A549 (cell line): ENCODE measurements at regions not wholly inside any gene's neighbourhood (a gene's known extent, or its start where the extent isn't known, plus 50 kb on each side); places are given as distances from the start of the nearest gene placed in this dataset.

Source experiments
- CEBPB ChIP-seq, 2 experiments: fragments of >200 bp in 1 of 2; sonication (Bioruptor Twin) in 1 of 2; formaldehyde crosslinking in 1 of 2; IDR thresholded peaks; 2 replicates each; pipeline ENCODE4 v1.6.1; 2012 to 2016
- ESRRA ChIP-seq: fragments of 150-350 bp; IDR thresholded peaks from 2 replicates; pipeline ENCODE4 v1.6.1; 2014; ENCODE audit warnings: mild to moderate bottlenecking, low read length, borderline replicate concordance
- FOSL2 ChIP-seq, 2 experiments: fragments of 450-650 bp in 1 of 2; fragments of >200 bp in 1 of 2; sonication (Bioruptor Twin) in 1 of 2; formaldehyde crosslinking; IDR thresholded peaks; 2 replicates each; pipeline versions ENCODE4 v1.5.0 to v1.6.1; 2016 to 2020; ENCODE audit warnings: mild to moderate bottlenecking in 1 of 2, moderate library complexity in 1 of 2
- NPAS2 ChIP-seq: fragments of 250-450 bp; sonication (Bioruptor Pico); IDR thresholded peaks from 2 replicates; pipeline ENCODE4 v1.8.0; 2022; ENCODE audit warnings: mild to moderate bottlenecking, moderate library complexity, borderline replicate concordance
- POLR2AphosphoS2 ChIP-seq: conservative IDR thresholded peaks from 2 replicates; pipeline ENCODE4 v1.6.1; 2012; ENCODE audit warnings: low read length, improper control_type of control experiment, inconsistent platforms
- RFX5 ChIP-seq: fragments of 450-650 bp; IDR thresholded peaks from 2 replicates; pipeline ENCODE4 v1.7.1; 2014; ENCODE audit warnings: antibody characterized with exemption, mild to moderate bottlenecking, moderate library complexity
- SMC3 ChIP-seq: fragments of >200 bp; sonication (Bioruptor Twin); formaldehyde crosslinking; IDR thresholded peaks from 3 replicates; pipeline ENCODE4 v1.6.1; 2018; ENCODE audit warnings: inconsistent platforms
- TF ChIP-seq, protein P1 (sequence below): fragments of >200 bp; sonication (Bioruptor Twin); formaldehyde crosslinking; IDR thresholded peaks from 3 replicates; pipeline ENCODE4 v1.5.1; 2016
- TF ChIP-seq, protein P2 (sequence below): fragments of 250-450 bp; sonication (Bioruptor Pico); IDR thresholded peaks from 2 replicates; pipeline ENCODE4 v1.5.0; 2021; ENCODE audit warnings: mild to moderate bottlenecking, moderate library complexity, borderline replicate concordance
- TF ChIP-seq, protein P3 (sequence below): IDR thresholded peaks from 2 replicates; pipeline ENCODE4 v1.6.1; 2012
- TF ChIP-seq, protein P4 (sequence below): IDR thresholded peaks from 2 replicates; pipeline ENCODE4 v1.6.1; 2012

DNA sequence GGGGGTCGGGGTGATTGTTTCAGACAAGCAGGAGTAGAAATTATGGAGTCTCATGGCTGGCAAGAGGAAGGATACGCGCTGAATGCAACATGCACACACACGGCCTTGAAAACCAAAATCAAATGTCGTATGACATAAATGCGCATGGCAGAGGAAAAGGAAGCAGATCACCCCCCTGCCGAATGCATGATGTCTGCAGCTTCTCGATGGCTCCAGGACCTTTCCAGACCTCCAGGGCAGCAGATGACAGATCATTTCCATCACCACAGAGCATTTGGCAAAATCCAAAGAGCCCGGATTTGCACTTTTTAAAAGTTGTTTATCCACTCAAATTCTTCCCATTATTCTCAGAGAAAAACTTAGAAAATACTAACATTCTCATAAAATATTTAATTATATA, 211.7 kb downstream of the NHLRC3 start:
- no peak for TF ChIP-seq POLR2AphosphoS2
- TF ChIP-seq, protein P1, sequence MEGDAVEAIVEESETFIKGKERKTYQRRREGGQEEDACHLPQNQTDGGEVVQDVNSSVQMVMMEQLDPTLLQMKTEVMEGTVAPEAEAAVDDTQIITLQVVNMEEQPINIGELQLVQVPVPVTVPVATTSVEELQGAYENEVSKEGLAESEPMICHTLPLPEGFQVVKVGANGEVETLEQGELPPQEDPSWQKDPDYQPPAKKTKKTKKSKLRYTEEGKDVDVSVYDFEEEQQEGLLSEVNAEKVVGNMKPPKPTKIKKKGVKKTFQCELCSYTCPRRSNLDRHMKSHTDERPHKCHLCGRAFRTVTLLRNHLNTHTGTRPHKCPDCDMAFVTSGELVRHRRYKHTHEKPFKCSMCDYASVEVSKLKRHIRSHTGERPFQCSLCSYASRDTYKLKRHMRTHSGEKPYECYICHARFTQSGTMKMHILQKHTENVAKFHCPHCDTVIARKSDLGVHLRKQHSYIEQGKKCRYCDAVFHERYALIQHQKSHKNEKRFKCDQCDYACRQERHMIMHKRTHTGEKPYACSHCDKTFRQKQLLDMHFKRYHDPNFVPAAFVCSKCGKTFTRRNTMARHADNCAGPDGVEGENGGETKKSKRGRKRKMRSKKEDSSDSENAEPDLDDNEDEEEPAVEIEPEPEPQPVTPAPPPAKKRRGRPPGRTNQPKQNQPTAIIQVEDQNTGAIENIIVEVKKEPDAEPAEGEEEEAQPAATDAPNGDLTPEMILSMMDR = no peak
- TF ChIP-seq, protein P2, sequence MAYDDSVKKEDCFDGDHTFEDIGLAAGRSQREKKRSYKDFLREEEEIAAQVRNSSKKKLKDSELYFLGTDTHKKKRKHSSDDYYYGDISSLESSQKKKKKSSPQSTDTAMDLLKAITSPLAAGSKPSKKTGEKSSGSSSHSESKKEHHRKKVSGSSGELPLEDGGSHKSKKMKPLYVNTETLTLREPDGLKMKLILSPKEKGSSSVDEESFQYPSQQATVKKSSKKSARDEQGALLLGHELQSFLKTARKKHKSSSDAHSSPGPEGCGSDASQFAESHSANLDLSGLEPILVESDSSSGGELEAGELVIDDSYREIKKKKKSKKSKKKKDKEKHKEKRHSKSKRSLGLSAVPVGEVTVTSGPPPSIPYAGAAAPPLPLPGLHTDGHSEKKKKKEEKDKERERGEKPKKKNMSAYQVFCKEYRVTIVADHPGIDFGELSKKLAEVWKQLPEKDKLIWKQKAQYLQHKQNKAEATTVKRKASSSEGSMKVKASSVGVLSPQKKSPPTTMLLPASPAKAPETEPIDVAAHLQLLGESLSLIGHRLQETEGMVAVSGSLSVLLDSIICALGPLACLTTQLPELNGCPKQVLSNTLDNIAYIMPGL (CRISPR knock-in tag) = no peak
- TF ChIP-seq, protein P3, sequence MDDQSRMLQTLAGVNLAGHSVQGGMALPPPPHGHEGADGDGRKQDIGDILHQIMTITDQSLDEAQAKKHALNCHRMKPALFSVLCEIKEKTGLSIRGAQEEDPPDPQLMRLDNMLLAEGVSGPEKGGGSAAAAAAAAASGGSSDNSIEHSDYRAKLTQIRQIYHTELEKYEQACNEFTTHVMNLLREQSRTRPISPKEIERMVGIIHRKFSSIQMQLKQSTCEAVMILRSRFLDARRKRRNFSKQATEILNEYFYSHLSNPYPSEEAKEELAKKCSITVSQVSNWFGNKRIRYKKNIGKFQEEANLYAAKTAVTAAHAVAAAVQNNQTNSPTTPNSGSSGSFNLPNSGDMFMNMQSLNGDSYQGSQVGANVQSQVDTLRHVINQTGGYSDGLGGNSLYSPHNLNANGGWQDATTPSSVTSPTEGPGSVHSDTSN = no peak
- no peak for TF ChIP-seq RFX5
- TF ChIP-seq, protein P4, sequence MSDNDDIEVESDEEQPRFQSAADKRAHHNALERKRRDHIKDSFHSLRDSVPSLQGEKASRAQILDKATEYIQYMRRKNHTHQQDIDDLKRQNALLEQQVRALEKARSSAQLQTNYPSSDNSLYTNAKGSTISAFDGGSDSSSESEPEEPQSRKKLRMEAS = no peak
- TF ChIP-seq SMC3 = no peak
- no peak for TF ChIP-seq FOSL2 (IDR thresholded peaks at IDR 0.05)
- no peak for TF ChIP-seq FOSL2 (CRISPR knock-in tag; IDR thresholded peaks at IDR 0.05)
- TF ChIP-seq CEBPB (IDR thresholded peaks at IDR 0.05) = no peak
- no peak for TF ChIP-seq NPAS2 (CRISPR knock-in tag)
- TF ChIP-seq ESRRA = no peak
